K562 (cell line): ENCODE measurements at regions not wholly inside any gene's neighbourhood (a gene's known extent, or its start where the extent isn't known, plus 50 kb on each side); places are given as distances from the start of the nearest gene placed in this dataset.

ENCODE experiments used
- ATAC-seq: fragments of 200-7000 bp; cut with Tn5 transposase; 3 replicates; pipeline ENCODE4 v1.9.1; 2020; ENCODE audit warnings: moderate library complexity
- BruUV-seq: library from RNA; stranded (reverse); fragments of 400-500 nt; replicated peaks from 2 replicates; lab custom pipeline; 2021; lab: Mats Ljungman, UMichigan
- CTCF ChIA-PET: fragments of 300-600 bp; formaldehyde crosslinking; extraction: SDS; loops from one replicate; lab custom pipeline; 2021; ENCODE audit warnings: low intra/inter-chr PET ratio; lab: Yijun Ruan, JAX
- POLR2A ChIA-PET: fragments of 300-600, 350-650 bp; sonication (Branson Sonifier 250); formaldehyde crosslinking; extraction: SDS; loops from one replicate; lab custom pipeline; 2021; ENCODE audit warnings: antibody characterized with exemption, inconsistent platforms; lab: Yijun Ruan, JAX
- DNase-seq, 4 experiments: peaks; one replicate each; pipeline versions ENCODE4 v3.0.0 to v3.0.0-alpha.2; 2011 to 2018; ENCODE audit warnings: low spot score in 3 of 4, mixed read lengths in 3 of 4; ENCODE audit errors: extremely low read depth in 1 of 4
- FAIRE-seq: peaks from 2 replicates; lab custom pipeline; 2011; peaks lifted over from hg19 to GRCh38; lab: Jason Lieb, UNC
- H2AFZ ChIP-seq: 2 replicates; pipeline ENCODE4 v1.6.0; 2011; ENCODE audit warnings: low read depth, low read length, control low read depth, inconsistent platforms
- H3K27ac ChIP-seq: fragments of 200-600 bp; 3 replicates; pipeline ENCODE4 v1.8.0; 2011; ENCODE audit warnings: low read depth, mild to moderate bottlenecking, control low read depth, inconsistent platforms, low read length, moderate library complexity, mixed read lengths; ENCODE audit errors: extremely low read depth
- H3K27me3 ChIP-seq, 2 experiments: fragments of 300-600 bp in 1 of 2; 2 replicates in 1 of 2; 3 replicates in 1 of 2; pipeline versions ENCODE4 v1.6.0 to v1.8.0; 2011; ENCODE audit warnings: inconsistent platforms in 2 of 2, low read length in 2 of 2, mild to moderate bottlenecking in 1 of 2, mixed read lengths in 1 of 2, moderate library complexity in 1 of 2; ENCODE audit not compliant: control insufficient read depth in 2 of 2, insufficient read depth in 2 of 2
- H3K36me3 ChIP-seq: fragments of 300-600 bp; 3 replicates; pipeline ENCODE4 v1.8.0; 2011; ENCODE audit warnings: mild to moderate bottlenecking, low read length, inconsistent platforms; ENCODE audit not compliant: control insufficient read depth, insufficient read depth
- H3K4me1 ChIP-seq, 2 experiments: fragments of 200-600 bp in 1 of 2; replicated peaks in 1 of 2; 2 replicates in 1 of 2; 3 replicates in 1 of 2; pipeline versions ENCODE4 v1.5.1 to v1.8.0; 2011; ENCODE audit warnings: inconsistent platforms in 2 of 2, low read length in 2 of 2, mild to moderate bottlenecking in 1 of 2, mixed read lengths in 1 of 2, moderate library complexity in 1 of 2; ENCODE audit not compliant: control insufficient read depth in 2 of 2, insufficient read depth in 2 of 2
- H3K4me2 ChIP-seq: 2 replicates; pipeline ENCODE4 v1.6.1; 2011; ENCODE audit warnings: low read length, control low read depth, inconsistent platforms, mixed read lengths; ENCODE audit not compliant: insufficient read depth
- H3K4me3 ChIP-seq: fragments of 200-600 bp; sonication (generic), shearing (Covaris generic); 2 replicates; pipeline ENCODE4 v1.5.1; 2016; ENCODE audit warnings: control low read depth, inconsistent platforms
- H3K79me2 ChIP-seq: fragments of 200-600 bp; 3 replicates; pipeline ENCODE4 v1.8.0; 2011; ENCODE audit warnings: low read length, inconsistent platforms; ENCODE audit not compliant: control insufficient read depth, insufficient read depth
- H3K9ac ChIP-seq, 2 experiments: 2 replicates each; pipeline versions ENCODE4 v1.6.0 to v1.6.1; 2011; ENCODE audit warnings: low read depth in 2 of 2, low read length in 2 of 2, control low read depth in 1 of 2, inconsistent platforms in 1 of 2, mild to moderate bottlenecking in 1 of 2, mixed read lengths in 1 of 2; ENCODE audit not compliant: insufficient read depth in 1 of 2
- H3K9me1 ChIP-seq: one replicate; pipeline ENCODE4 v1.6.0; 2011; ENCODE audit warnings: inconsistent platforms, mild to moderate bottlenecking, low read length, moderate library complexity; ENCODE audit not compliant: control insufficient read depth, insufficient read depth
- H3K9me3 ChIP-seq: replicated peaks from 2 replicates; pipeline ENCODE4 v1.5.1; 2011; ENCODE audit warnings: low read depth, low read length, inconsistent platforms; ENCODE audit not compliant: control insufficient read depth, insufficient read depth
- H4K20me1 ChIP-seq: replicated peaks from 2 replicates; pipeline ENCODE4 v1.6.1; 2011; ENCODE audit warnings: low read length, inconsistent platforms, mixed read lengths; ENCODE audit not compliant: control insufficient read depth, insufficient read depth
- DMBX1 ChIP-seq: fragments of 250-450 bp; sonication (Bioruptor Pico); IDR thresholded peaks from 2 replicates; pipeline ENCODE4 v1.8.0; 2022; ENCODE audit warnings: inconsistent platforms, mild to moderate bottlenecking, moderate library complexity, borderline replicate concordance
- KDM4B ChIP-seq, 2 experiments: fragments of 450-650 bp in 1 of 2; sonication (generic) in 1 of 2; IDR thresholded peaks; 2 replicates each; pipeline ENCODE4 v1.6.1; 2016 to 2017; ENCODE audit warnings: borderline replicate concordance in 2 of 2, antibody characterized with exemption in 1 of 2, low read depth in 1 of 2, mild to moderate bottlenecking in 1 of 2
- MCM2 ChIP-seq: fragments of 450-650 bp; IDR thresholded peaks from 2 replicates; pipeline ENCODE4 v1.6.1; 2017; ENCODE audit warnings: low read depth, mild to moderate bottlenecking
- MCM3 ChIP-seq: fragments of 450-650 bp; IDR thresholded peaks from 2 replicates; pipeline ENCODE4 v1.6.1; 2016
- MTF1 ChIP-seq: fragments of 250-450 bp; sonication (Bioruptor Pico); IDR thresholded peaks from 2 replicates; pipeline ENCODE4 v1.9.0; 2021; ENCODE audit warnings: moderate library complexity, mild to moderate bottlenecking, inconsistent platforms, borderline replicate concordance
- SUPT5H ChIP-seq: fragments of 450-650 bp; IDR thresholded peaks from 2 replicates; pipeline ENCODE4 v1.6.1; 2016
- ZHX1 ChIP-seq: fragments of 150-350 bp; conservative IDR thresholded peaks from 2 replicates; pipeline ENCODE4 v1.6.1; 2014; ENCODE audit warnings: low read length
- ZNF124 ChIP-seq: sonication (generic); formaldehyde crosslinking; IDR thresholded peaks from 2 replicates; pipeline ENCODE4 v1.8.1; 2022; ENCODE audit warnings: missing genetic modification reagents
- ZNF384 ChIP-seq: IDR thresholded peaks from 2 replicates; pipeline ENCODE4 v1.6.1; 2012; ENCODE audit warnings: low read depth, low read length, improper control_type of control experiment
- ZNF75A ChIP-seq: fragments of 450-650 bp; formaldehyde crosslinking; IDR thresholded peaks from 2 replicates; pipeline ENCODE4 v1.4.0; 2020; ENCODE audit warnings: mild to moderate bottlenecking
- in situ Hi-C: fragments of 300-500 bp; cut with MboI; formaldehyde crosslinking; loops from 4 replicates; pipeline ENCODE4 v1.15.0; 2018; ENCODE audit warnings: inconsistent platforms, mixed read lengths
- intact Hi-C: fragments of 100-400 bp; cut with micrococcal nuclease; formaldehyde crosslinking; loops from 2 replicates; pipeline ENCODE4 v1.14.2; 2022

GRCh38 chr20:7420345-7420744, 519.9 kb downstream of the HAO1 start:
- ATAC-seq, result no peak
- TF ChIP-seq KDM4B (IDR thresholded peaks at IDR 0.05; ENCODE audit: borderline replicate concordance in 2 of 2, low read depth in 1 of 2), result no peak
- TF ChIP-seq MCM3, result no peak
- TF ChIP-seq MCM2, result no peak
- no peak for TF ChIP-seq ZHX1
- TF ChIP-seq MTF1 (CRISPR knock-in tag), result no peak
- no peak for TF ChIP-seq SUPT5H
- TF ChIP-seq ZNF124, result no peak
- no peak for TF ChIP-seq ZNF75A
- TF ChIP-seq DMBX1 (CRISPR knock-in tag), result no peak
- no peak for TF ChIP-seq ZNF384

More at GRCh38 chr20:7420345-7420744, 519.9 kb downstream of the HAO1 start:
- Histone ChIP-seq H3K36me3 (no peaks in the 10 kb centered on the region), H3K9ac (no peak overlapping the region), H3K4me2 (no peak overlapping the region), H3K27me3 (no peaks in the 10 kb centered on the region), H4K20me1 (no peaks in the 10 kb centered on the region), H3K4me3 (no peak overlapping the region), H3K79me2 (no peaks in the 10 kb centered on the region), H2AFZ (no peak overlapping the region), H3K9me1 (no peaks in the 10 kb centered on the region), H3K9me3 (no peaks in the 10 kb centered on the region), H3K4me1 (no peaks in the 10 kb centered on the region), H3K27ac (no peak overlapping the region)
- CTCF ChIA-PET, result no interaction called here
- in situ Hi-C loops (no loop called here), intact Hi-C loops (no loop called here)
- POLR2A ChIA-PET, result no interaction called here
- no peak for FAIRE-seq
- no peak for DNase-seq
- BruUV-seq, result no TSS peak
